GM18507 (cell line): ENCODE measurements at regions not wholly inside any gene's neighbourhood (a gene's known extent, or its start where the extent isn't known, plus 50 kb on each side); places are given as distances from the start of the nearest gene placed in this dataset.

Source experiments
- DNase-seq: peaks from one replicate; pipeline ENCODE4 v3.0.0; 2011; ENCODE audit warnings: low read depth; ENCODE audit not compliant: insufficient read length; ENCODE audit errors: extremely low spot score
- FAIRE-seq: peaks from 2 replicates; lab custom pipeline; 2011; peaks lifted over from hg19 to GRCh38; lab: Jason Lieb, UNC

DNA sequence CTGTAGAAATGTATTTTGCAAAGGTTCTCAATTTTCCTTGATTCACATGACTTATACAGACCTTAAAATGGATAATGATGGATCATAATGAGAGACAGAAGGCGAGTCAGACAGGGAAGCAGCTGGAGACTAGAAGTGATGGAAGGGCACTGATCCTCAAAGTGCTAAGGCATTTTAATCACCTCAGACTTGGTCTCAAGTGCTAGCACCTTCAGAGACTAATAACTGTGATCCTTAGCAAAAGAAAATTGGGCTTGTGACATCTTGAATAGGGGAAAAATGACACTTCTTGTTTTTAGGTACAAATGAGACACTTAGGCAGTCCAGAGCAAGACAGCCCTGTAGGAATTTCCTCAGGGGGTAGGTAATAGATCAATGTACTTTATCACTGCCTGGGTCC lies 1011.7 kb downstream of the SQOR start:
- no peak for FAIRE-seq
- no peak for DNase-seq

GRCh38 chr15:46647046-46647445 lies 1012.2 kb downstream of the SQOR start:
- no peak for FAIRE-seq
- DNase-seq: no peak

- DNase-seq: no peak
- no peak for FAIRE-seq
These were observed 1017.4 kb downstream of the SQOR start for GRCh38 chr15:46652266-46652665.

GRCh38 chr15:46654993-46655392 lies 1020.2 kb downstream of the SQOR start:
- FAIRE-seq (no peak), DNase-seq (no peak)

- no peak for DNase-seq
- no peak for FAIRE-seq
These were observed 1025.4 kb downstream of the SQOR start for GRCh38 chr15:46660096-46660842.

DNA sequence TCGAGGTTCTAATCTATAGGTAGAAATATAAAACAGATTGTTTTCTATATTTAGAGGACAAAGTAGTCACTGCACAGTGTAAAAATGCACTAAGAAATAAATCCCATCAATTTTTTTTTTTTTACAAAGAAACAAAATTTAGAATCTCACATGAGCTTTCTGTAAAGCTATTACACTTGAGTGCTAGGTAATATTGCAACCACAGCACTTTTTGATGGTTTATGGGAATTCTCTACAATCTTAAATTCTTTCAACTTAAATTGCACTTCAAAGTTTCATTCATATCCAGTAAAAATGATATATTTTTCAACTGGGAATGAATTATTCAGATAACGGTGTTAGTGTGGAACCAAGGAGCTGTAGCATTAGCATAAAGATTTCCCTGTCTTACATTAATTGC lies 1035.4 kb downstream of the SQOR start:
- FAIRE-seq (no peak), DNase-seq (no peak)

- FAIRE-seq: no peak
These were observed 1036.5 kb downstream of the SQOR start for GRCh38 chr15:46671336-46671735.

GRCh38 chr15:46672041-46672440 lies 1037.2 kb downstream of the SQOR start:
- DNase-seq: no peak
- no peak for FAIRE-seq

More at GRCh38 chr15:46671336-46671735, 1036.5 kb downstream of the SQOR start:
- DNase-seq: no peak

GRCh38 chr15:46676233-46677206 lies 1040.8 kb upstream of the SEMA6D start:
- FAIRE-seq (no peak), DNase-seq (no peak)

- FAIRE-seq (no peak), DNase-seq (no peak)
These were observed 1039.8 kb upstream of the SEMA6D start for GRCh38 chr15:46677491-46677890.

- no peak for DNase-seq
- FAIRE-seq: no peak
These were observed 1035.4 kb upstream of the SEMA6D start for GRCh38 chr15:46681901-46682300.

GRCh38 chr15:46682969-46683791 lies 1034.1 kb upstream of the SEMA6D start:
- DNase-seq (no peak), FAIRE-seq (no peak)

DNA sequence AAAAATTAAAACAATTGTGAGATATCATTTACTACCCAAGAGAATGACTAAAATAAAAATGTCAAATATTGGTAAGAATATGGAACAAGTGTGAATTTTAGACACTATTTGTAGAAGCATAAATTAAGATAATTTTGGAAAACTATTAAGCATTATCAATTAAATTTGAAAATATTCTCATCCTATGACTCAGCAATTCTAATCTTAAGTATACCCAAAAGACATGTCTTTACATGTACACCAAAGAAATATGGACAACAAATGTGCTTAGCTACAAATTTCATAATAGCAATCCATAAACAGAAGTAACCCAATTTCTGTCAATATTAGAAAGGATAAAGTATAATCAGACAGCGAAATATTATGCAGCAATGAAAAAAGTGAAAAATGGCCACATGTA lies 1032.2 kb upstream of the SEMA6D start:
- FAIRE-seq: no peak
- no peak for DNase-seq

DNA sequence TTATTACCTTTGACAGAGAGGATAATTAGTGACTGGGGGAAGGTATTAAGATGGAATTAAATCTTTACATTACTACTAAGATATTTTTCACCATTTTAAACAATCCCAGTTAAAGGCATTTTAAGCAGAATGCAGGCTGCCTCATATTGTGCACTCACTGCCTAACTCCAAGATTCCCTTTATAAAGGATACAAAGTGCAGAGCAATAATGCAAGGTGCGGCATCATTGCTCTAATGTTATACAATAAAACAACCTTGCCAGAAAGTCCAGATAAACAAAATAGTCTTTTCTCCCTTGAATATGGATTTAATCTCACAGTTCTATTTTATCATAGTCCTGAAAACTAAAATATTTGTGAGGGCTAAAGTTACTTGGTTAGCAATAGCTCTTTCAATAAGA lies 1031.6 kb upstream of the SEMA6D start:
- FAIRE-seq (no peak), DNase-seq (no peak)

DNA sequence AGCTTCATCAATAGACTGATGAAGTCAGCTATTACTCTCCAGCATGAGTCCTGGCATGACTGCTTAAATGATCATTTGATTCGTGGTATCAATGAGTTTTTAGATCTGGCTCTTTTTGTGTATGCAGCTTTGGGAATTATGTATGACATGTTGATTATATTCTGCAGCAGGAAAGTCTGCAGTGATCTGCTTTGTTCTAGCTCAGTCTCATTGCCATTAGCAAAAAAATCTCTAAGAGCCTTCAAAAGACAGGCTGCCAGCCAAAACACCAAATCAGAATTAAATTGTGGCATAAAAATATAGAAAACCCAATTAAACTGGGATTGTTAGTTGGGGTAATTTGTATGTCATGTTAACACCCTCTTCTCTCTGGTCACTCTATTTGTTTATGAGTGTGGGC lies 1021.0 kb upstream of the SEMA6D start:
- DNase-seq (no peak), FAIRE-seq (no peak)

GRCh38 chr15:46701346-46701745 lies 1016.0 kb upstream of the SEMA6D start:
- no peak for DNase-seq
- FAIRE-seq: no peak

DNA sequence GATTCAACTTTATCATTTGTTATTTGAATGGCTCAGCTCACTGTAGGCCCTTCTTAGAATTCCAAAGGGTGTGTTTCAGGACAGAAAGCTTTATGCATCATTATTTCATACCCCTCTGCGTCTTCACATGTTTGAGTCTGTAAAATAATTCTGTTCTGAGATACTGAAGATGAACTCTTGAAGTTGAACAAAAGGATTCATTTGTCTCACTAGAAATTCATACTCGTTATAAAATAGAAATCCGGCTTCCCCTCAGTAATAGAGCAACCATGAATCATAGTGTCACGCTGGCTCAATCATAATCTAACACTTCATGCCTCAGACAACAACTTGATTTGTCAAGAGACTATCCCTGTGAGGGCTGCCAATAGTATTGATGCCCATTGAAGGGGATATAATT lies 1015.4 kb upstream of the SEMA6D start:
- DNase-seq (no peak), FAIRE-seq (no peak)

GRCh38 chr15:46703020-46703861 lies 1014.1 kb upstream of the SEMA6D start:
- DNase-seq (no peak), FAIRE-seq (no peak)
